Activated CD4-positive, alpha-beta memory T cell treated with anti-CD3 and anti-CD28 coated beads for 36 hours (primary cell): ENCODE measurements at regions not wholly inside any gene's neighbourhood (a gene's known extent, or its start where the extent isn't known, plus 50 kb on each side); places are given as distances from the start of the nearest gene placed in this dataset.
"Not testable (repeated sequence)": the region's sequence is repeated elsewhere in the genome, so short reads cannot be mapped to it uniquely, and the experiment has no call there.

Source experiments
- CTCF ChIA-PET: fragments of 350-600 bp; sonication (Branson Sonifier 250); formaldehyde crosslinking; loops from one replicate; lab custom pipeline; 2021; ENCODE audit warnings: antibody characterized with exemption, inconsistent platforms; lab: Charles Lee
- POLR2A ChIA-PET: fragments of 350-600 bp; sonication (Branson Sonifier 250); formaldehyde crosslinking; loops from one replicate; lab custom pipeline; 2021; ENCODE audit warnings: antibody characterized with exemption; lab: Charles Lee
- DNase-seq: peaks from one replicate; pipeline ENCODE4 v3.0.0-alpha.2; 2020
- H3K27ac Mint-ChIP-seq: one replicate; pipeline ENCODE4 v1.8.0; 2021; ENCODE audit warnings: mixed read lengths
- H3K27me3 Mint-ChIP-seq: one replicate; pipeline ENCODE4 v1.8.0; 2021; ENCODE audit warnings: mixed read lengths
- H3K36me3 Mint-ChIP-seq: one replicate; pipeline ENCODE4 v1.8.0; 2021; ENCODE audit warnings: mixed read lengths
- H3K4me1 Mint-ChIP-seq: one replicate; pipeline ENCODE4 v1.8.0; 2021; ENCODE audit warnings: low read depth, mixed read lengths
- H3K4me3 Mint-ChIP-seq: one replicate; pipeline ENCODE4 v1.8.0; 2021; ENCODE audit warnings: mild to moderate bottlenecking, mixed read lengths
- H3K9me3 Mint-ChIP-seq: one replicate; pipeline ENCODE4 v1.8.0; 2021; ENCODE audit warnings: mixed read lengths
- intact Hi-C: fragments of 100-400 bp; cut with micrococcal nuclease; formaldehyde crosslinking; loops from one replicate; pipeline ENCODE4 v1.15.1; 2023

DNA sequence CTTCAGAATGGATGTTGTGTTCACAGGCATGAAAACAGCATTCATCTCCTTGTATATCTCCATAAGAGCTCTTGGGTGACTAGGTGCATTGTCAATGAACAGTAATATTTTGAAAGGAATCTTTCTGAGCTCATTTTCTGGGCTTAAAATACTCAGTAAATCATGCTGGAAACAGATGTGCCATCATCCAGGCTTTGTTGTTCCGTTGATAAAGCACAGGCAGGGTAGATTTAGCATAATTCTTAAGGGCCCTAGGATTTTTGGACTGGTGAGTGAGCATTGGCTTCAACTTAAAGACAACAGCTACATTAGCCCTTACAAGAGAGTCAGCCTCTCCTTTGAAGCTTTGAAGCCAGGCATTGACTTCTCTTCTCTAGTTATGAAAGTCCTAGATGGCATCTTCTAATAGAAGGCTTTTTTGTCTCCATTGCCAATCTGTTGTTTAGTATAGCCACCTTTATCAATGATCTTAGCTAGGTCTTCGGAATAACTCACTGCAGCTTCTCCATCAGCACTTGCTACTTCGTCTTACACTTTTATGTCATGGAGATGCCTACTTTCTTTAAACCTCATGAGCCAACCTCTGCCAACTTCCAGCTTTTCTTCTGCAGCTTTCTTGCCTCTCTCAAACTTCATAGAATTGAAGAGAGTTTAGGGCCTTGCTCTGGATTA, 79.6 kb upstream of the PSMA6 start:
- Mint-ChIP-seq H3K27me3 (no peaks in the 10 kb centered on the region), H3K4me1 (peaks cover 22% of the 10 kb centered on the region), H3K4me3 (no peak overlapping the region), H3K36me3 (peaks cover 1% of the 10 kb centered on the region), H3K27ac (no peak overlapping the region), H3K9me3 (no peaks in the 10 kb centered on the region)
- ChIA-PET POLR2A (interaction anchor here (1.7 kb wide), 1 partner anchor 192 kb away, joined by 4 read pairs; the partner anchor contains the start of gene NFKBIA), CTCF (interaction anchor here (0.8 to 1.6 kb wide), 2 partner anchors 199 to 210 kb away, joined by 3 to 4 read pairs; no protein-coding TSS in a partner anchor)
- intact Hi-C loops, result no loop called here
- DNase-seq, result no peak

DNA sequence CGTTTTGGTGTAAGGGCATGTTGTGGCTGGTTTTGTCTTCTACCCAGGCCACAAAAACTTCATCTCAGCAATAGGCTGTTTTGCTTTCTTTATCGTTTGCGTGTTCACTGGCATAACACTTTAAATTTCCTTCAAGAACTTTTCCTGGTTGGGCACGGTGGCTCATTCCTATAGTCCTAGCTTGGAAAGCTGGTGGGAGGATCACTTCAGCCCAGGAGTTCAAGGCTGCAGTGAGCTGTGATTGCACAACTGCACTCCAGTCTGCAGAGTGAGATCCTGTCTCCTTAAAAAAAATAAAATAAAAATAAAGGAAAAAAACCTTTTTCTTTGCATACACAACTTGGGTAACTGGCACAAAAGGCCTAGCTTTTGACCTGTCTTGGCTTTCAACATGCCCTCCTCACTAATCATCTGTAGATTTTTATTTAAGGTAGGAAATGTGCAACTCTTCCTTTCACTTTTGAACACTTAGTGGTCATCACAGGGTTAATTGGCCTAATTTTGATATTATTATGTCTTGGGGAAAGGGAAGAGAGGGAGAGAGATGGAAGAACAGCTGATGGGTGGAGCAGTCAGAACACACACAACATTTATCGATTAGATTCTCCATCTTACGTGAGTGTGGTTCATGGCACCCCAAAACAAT, 78.9 kb upstream of the PSMA6 start:
- Mint-ChIP-seq H3K27me3 (no peaks in the 10 kb centered on the region), H3K4me3 (no peak overlapping the region), H3K4me1 (peaks cover 22% of the 10 kb centered on the region), H3K36me3 (peaks cover 5% of the 10 kb centered on the region), H3K27ac (no peak overlapping the region), H3K9me3 (no peaks in the 10 kb centered on the region)
- POLR2A ChIA-PET, result interaction anchor here (1.7 kb wide), 1 partner anchor 191 kb away, joined by 4 read pairs; the partner anchor contains the start of gene NFKBIA
- intact Hi-C loops, result no loop called here
- CTCF ChIA-PET, result interaction anchor here (1.2 to 1.6 kb wide), 2 partner anchors 17 to 209 kb away, joined by 4 read pairs; no protein-coding TSS in a partner anchor
- DNase-seq, result no peak

DNA sequence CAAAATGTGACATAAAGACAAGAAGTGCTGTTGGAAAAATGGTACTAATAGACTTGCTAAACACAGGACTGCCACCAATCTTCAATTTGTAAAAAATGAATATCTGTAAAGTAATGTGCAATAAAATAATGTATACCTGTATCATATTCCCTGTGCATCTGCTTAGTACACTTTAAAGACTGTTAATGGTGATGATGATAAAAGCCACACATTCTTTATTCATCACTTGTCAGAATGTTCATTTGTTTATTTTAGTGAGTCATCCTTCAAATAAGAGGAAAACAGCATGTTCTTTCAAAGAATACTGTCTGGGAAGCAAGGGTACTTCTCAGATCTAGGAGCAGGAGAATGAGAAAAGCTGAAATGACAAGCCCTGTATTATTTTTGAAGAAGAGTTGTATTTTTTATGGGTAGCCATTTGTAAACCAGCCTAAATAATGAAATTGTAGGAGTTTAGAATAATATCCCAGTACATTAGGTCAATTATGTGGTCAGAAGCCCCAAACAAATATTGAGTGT, 78.3 kb upstream of the PSMA6 start:
- no peaks in the 10 kb centered on the region for H3K9me3 Mint-ChIP-seq
- H3K27ac Mint-ChIP-seq, result no peak overlapping the region
- H3K27me3 Mint-ChIP-seq, result no peaks in the 10 kb centered on the region
- H3K4me3 Mint-ChIP-seq, result no peak overlapping the region
- H3K4me1 Mint-ChIP-seq, result peaks cover 22% of the 10 kb centered on the region
- peaks cover 9% of the 10 kb centered on the region for H3K36me3 Mint-ChIP-seq
- ChIA-PET POLR2A (no interaction called here), CTCF (interaction anchor here (1.2 to 2.1 kb wide), 4 partner anchors 16 to 208 kb away, joined by 3 to 14 read pairs (median 4); partner anchors contain the start of gene NFKBIA)
- intact Hi-C loops, result no loop called here
- DNase-seq, result no peak

DNA sequence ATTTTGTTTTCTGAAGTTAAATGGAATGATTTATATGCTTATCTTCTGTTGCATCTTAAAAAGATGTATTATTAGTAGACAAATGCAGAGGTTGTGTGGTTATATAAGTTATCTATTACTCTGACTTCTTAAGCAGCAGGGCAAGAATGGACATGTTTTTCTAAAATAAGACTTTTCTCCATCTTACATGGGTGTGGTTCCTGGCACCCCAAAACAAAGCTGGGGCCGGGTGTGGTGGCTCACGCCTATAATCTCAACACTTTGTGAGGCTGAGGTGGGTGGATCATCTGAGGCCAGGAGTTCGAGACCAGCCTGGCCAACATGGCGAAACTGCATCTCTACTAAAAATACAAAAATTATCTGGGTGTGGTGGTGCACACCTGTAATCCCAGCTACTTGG, 77.8 kb upstream of the PSMA6 start:
- not testable (repeated sequence) for H3K27ac Mint-ChIP-seq
- POLR2A ChIA-PET, result interaction anchor here (0.8 to 1.0 kb wide), 2 partner anchors 101 to 187 kb away, joined by 3 to 4 read pairs; no protein-coding TSS in a partner anchor

DNA sequence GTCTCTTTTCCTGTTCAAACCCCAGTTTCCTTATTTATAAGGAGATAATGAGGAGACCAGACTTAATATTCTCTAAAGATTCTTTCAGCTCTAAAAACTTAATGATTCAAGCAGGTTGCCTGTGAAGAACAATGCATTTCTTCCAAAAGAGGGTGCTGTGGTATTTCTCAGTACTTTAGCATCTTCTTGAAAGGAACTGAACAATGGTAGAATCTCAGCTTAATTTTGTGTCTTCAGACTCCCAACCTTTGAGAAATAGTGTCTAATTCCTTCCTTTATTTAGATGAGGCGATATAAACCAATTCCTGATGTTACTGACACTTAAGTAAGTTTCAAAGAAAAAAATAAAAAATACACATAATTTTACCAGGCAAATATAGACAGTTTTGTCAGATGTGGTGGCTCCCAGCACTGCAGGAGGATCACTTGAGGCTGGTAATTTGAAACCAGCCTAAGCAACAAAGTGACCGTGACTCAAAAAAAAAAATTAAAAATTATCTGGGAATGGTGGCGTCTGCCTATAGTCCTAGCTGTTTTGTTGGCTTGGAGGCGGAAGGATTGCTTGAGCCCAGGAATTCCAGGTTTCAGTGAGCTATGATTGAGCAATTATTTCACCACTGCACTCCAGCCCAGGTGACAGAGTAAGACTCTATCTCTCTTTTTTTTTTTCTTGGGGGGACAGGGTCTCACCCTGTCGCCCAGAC, 76.9 kb upstream of the PSMA6 start:
- CTCF ChIA-PET, result interaction anchor here (0.6 to 2.1 kb wide), 16 partner anchors 11 to 282 kb away, joined by 3 to 17 read pairs (median 4); partner anchors contain the start of genes NFKBIA and PSMA6
- DNase-seq, result no peak
- Mint-ChIP-seq H3K36me3 (peaks cover 12% of the 10 kb centered on the region), H3K27ac (no peak overlapping the region), H3K4me1 (peaks cover 20% of the 10 kb centered on the region), H3K4me3 (no peak overlapping the region), H3K9me3 (no peaks in the 10 kb centered on the region), H3K27me3 (no peaks in the 10 kb centered on the region)
- intact Hi-C loops, result loop anchor here (1.0 kb wide), 1 partner anchor 192 kb away; no protein-coding TSS in a partner anchor
- POLR2A ChIA-PET, result interaction anchor here (0.8 to 1.0 kb wide), 2 partner anchors 100 to 186 kb away, joined by 3 to 4 read pairs; no protein-coding TSS in a partner anchor

More for the DNA sequence above, 77.8 kb upstream of the PSMA6 start:
- intact Hi-C loops, H3K36me3 Mint-ChIP-seq, H3K27me3 Mint-ChIP-seq, DNase-seq, H3K4me3 Mint-ChIP-seq, H3K9me3 Mint-ChIP-seq: not testable (repeated sequence)
- peaks cover 22% of the 10 kb centered on the region for H3K4me1 Mint-ChIP-seq
- CTCF ChIA-PET, result interaction anchor here (0.7 to 2.1 kb wide), 14 partner anchors 12 to 208 kb away, joined by 3 to 17 read pairs (median 4); partner anchors contain the start of genes NFKBIA and PSMA6

DNA sequence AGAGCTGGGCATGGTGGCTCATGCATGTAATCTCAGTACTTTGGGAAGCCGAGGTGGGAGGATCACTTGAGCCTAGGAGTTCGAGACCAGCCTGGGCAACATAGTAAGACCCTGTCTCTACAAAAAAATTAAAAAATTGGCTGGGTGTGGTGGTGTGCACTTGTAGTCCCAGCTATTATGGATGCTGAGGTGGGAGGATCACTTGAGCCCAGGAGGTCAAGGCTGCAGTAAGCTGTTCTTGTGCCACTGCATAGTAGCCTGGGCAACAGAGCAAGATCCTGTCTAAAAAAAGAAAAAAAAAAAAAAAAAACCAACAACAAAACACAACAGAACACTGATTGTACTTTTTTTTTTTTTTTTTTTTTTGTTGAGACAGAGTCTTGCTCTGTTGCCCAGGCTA, 74.0 kb upstream of the PSMA6 start:
- H3K27me3 Mint-ChIP-seq, intact Hi-C loops, CTCF ChIA-PET, H3K27ac Mint-ChIP-seq, DNase-seq, H3K9me3 Mint-ChIP-seq, H3K4me3 Mint-ChIP-seq: not testable (repeated sequence)
- Mint-ChIP-seq H3K4me1 (peaks cover 37% of the 10 kb centered on the region), H3K36me3 (peaks cover 12% of the 10 kb centered on the region)
- POLR2A ChIA-PET, result interaction anchor here (0.6 kb wide), 1 partner anchor 177 kb away, joined by 3 read pairs; no protein-coding TSS in a partner anchor

DNA sequence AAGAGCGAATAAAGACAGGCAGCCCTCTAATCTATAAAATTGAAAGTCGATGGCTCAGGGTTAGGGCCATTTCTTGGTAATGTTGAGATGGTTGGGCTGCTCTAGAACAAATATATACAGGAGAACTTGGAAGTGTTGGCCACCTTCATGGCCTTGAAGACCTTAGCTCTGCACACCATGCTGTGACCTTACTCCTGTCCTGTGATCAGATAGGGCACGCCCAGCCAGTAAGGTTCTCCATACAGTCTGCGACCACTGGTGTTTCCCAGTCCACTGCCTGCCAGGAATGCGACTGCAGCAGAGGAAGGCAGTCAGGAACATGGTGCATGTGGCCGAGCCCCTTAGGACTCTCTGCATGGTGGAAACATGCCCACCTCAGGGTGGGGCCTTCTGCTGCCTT, 73.2 kb upstream of the PSMA6 start:
- Mint-ChIP-seq H3K27ac (no peak overlapping the region), H3K9me3 (no peaks in the 10 kb centered on the region), H3K27me3 (no peaks in the 10 kb centered on the region), H3K36me3 (peaks cover 12% of the 10 kb centered on the region), H3K4me3 (no peak overlapping the region), H3K4me1 (peaks cover 38% of the 10 kb centered on the region)
- intact Hi-C loops, result no loop called here
- DNase-seq, result no peak
- POLR2A ChIA-PET, result no interaction called here
- CTCF ChIA-PET, result interaction anchor here (1.7 kb wide), 1 partner anchor 11 kb away, joined by 4 read pairs; no protein-coding TSS in a partner anchor

DNA sequence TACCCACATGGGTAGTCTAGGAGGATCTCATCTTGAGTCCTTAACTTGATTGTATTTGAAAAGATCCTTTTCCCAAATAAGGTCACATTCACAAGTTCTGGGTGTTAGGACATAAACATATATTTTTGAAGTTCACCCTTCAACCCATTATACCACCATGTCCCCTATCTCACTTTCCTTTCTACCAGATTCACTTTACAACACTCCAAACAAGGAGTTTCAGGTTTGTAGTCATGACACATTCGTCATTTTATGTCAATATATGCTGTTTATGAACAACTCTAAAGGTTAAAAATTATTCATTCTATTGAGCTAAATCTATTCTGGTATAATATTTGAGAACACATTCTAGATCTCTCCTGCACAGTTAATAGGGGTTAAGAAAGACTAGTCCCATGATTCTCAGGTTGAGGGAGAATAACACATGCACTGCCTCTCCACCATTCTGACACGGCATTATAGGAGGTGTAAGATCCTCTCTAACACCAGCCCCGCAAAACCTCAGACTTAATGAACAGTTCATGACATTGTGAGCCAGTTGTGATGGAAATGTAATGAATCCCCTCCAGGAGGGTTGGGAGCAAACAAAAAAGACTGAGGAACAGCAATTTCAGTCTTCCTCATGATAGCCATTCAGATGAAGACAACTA, 72.0 kb upstream of the PSMA6 start:
- ChIA-PET CTCF (interaction anchor here (1.7 kb wide), 1 partner anchor 9 kb away, joined by 4 read pairs; no protein-coding TSS in a partner anchor), POLR2A (no interaction called here)
- Mint-ChIP-seq H3K4me1 (peaks cover 39% of the 10 kb centered on the region), H3K27me3 (no peaks in the 10 kb centered on the region), H3K9me3 (no peaks in the 10 kb centered on the region), H3K4me3 (no peak overlapping the region), H3K27ac (no peak overlapping the region), H3K36me3 (peaks cover 12% of the 10 kb centered on the region)
- intact Hi-C loops, result loop anchor here (1.0 kb wide), 1 partner anchor 16 kb away; no protein-coding TSS in a partner anchor
- DNase-seq, result no peak

DNA sequence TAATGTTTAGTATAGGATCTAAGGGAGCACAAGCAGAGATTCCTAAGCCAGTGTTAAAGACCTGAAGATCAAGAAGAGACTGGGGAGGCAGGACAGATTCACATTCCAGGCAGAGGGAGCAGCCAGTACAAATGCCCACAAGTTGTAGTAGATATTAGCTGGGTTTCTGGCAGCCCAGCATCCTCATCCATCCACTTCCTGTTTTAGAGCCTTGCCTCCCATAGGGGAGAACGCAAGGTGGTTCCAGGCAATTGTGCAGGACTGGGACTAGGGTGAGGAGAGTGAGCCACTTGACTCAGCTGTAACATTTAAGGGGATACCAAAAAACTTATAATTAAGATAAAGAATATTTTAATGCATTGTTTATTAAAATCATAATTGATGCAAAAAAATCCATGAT, 71.3 kb upstream of the PSMA6 start:
- POLR2A ChIA-PET, result no interaction called here
- Mint-ChIP-seq H3K4me3 (no peak overlapping the region), H3K4me1 (peaks cover 38% of the 10 kb centered on the region), H3K36me3 (peaks cover 12% of the 10 kb centered on the region), H3K27me3 (no peaks in the 10 kb centered on the region), H3K27ac (no peak overlapping the region), H3K9me3 (no peaks in the 10 kb centered on the region)
- CTCF ChIA-PET, result interaction anchor here (0.8 kb wide), 1 partner anchor 187 kb away, joined by 3 read pairs; no protein-coding TSS in a partner anchor
- intact Hi-C loops, result loop anchor here (1.0 kb wide), 1 partner anchor 17 kb away; no protein-coding TSS in a partner anchor
- no peak for DNase-seq

DNA sequence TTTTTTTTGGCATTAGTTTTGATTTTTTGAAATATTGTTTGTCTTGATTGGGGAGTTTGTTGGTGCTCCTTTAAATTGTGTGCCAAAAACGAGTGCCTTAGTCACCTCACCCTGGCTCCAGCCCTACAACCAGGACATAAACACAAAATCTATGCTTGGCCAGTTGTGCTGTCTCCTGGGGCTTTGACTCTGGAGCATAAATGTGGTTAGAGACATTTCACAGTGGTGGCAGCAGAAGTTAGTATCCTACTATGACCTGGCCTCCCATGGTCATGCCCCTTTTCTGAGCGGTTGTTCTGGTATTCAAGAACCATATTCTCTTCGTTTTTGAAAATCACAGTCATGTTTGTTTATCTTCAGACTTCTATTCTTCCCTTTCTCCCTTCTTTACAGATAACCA, 70.7 kb upstream of the PSMA6 start:
- H3K4me1 Mint-ChIP-seq, result peaks cover 38% of the 10 kb centered on the region
- H3K36me3 Mint-ChIP-seq, result peaks cover 12% of the 10 kb centered on the region
- ChIA-PET POLR2A (no interaction called here), CTCF (interaction anchor here (0.8 kb wide), 1 partner anchor 186 kb away, joined by 3 read pairs; no protein-coding TSS in a partner anchor)
- H3K9me3 Mint-ChIP-seq, result no peaks in the 10 kb centered on the region
- no peak overlapping the region for H3K4me3 Mint-ChIP-seq
- DNase-seq, result no peak
- no peaks in the 10 kb centered on the region for H3K27me3 Mint-ChIP-seq
- intact Hi-C loops, result no loop called here
- H3K27ac Mint-ChIP-seq, result no peak overlapping the region

DNA sequence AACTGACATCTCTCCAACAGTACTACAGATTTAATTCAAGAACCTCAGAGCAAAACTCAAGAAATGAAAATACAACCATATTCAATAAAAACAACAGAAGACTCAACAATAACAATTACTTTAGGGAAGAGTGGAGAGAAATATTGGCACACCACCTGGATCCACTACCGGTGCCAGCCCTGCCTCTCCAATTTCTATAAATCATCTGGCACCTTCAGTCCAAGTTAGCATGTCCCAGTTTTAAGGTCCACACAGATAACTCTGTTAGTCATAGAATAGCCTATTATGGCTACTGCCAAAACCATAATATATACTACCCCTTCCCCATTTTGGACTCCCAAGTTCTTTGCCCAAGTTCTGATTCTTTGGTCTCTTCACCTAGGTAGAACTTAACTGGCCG, 69.9 kb upstream of the PSMA6 start:
- intact Hi-C loops, result loop anchor here (2.0 kb wide), 1 partner anchor 64 kb away; no protein-coding TSS in a partner anchor
- ChIA-PET CTCF (no interaction called here), POLR2A (interaction anchor here (0.7 kb wide), 1 partner anchor 92 kb away, joined by 5 read pairs; no protein-coding TSS in a partner anchor)
- H3K4me3 Mint-ChIP-seq, result no peak overlapping the region
- peak overlapping the region; percentile 39 for H3K27ac Mint-ChIP-seq
- no peaks in the 10 kb centered on the region for H3K27me3 Mint-ChIP-seq
- no peaks in the 10 kb centered on the region for H3K9me3 Mint-ChIP-seq
- H3K4me1 Mint-ChIP-seq, result peaks cover 38% of the 10 kb centered on the region
- H3K36me3 Mint-ChIP-seq, result peaks cover 12% of the 10 kb centered on the region
- no peak for DNase-seq
